ENCODE measurements at regions not wholly inside any gene's neighbourhood (a gene's known extent, or its start where the extent isn't known, plus 50 kb on each side); places are given as distances from the start of the nearest gene placed in this dataset.
"Not testable (repeated sequence)": the region's sequence is repeated elsewhere in the genome, so short reads cannot be mapped to it uniquely, and the experiment has no call there.

- no peak for DNase-seq
These were observed 660.8 kb downstream of the TBC1D22A start for GRCh38 chr22:47423266-47423665.

GRCh38 chr22:47422736-47423135 lies 660.3 kb downstream of the TBC1D22A start:
- no peak for DNase-seq

- DNase-seq, result no peak
These were observed 659.4 kb downstream of the TBC1D22A start for GRCh38 chr22:47421846-47422245.

- DNase-seq, result no peak
These were observed 657.8 kb downstream of the TBC1D22A start for GRCh38 chr22:47420211-47420610.

- DNase-seq, result no peak
These were observed 656.8 kb downstream of the TBC1D22A start for GRCh38 chr22:47419239-47419638.

GRCh38 chr22:47417699-47418098 lies 655.2 kb downstream of the TBC1D22A start:
- DNase-seq, result no peak

GRCh38 chr22:47411006-47411405 lies 648.6 kb downstream of the TBC1D22A start:
- DNase-seq, result no peak

GRCh38 chr22:47409539-47410275 lies 647.3 kb downstream of the TBC1D22A start:
- no peak for DNase-seq

GRCh38 chr22:47408409-47408808 lies 646.0 kb downstream of the TBC1D22A start:
- no peak for DNase-seq

GRCh38 chr22:47407461-47408025 lies 645.1 kb downstream of the TBC1D22A start:
- DNase-seq, result no peak

GRCh38 chr22:47406896-47407295 lies 644.4 kb downstream of the TBC1D22A start:
- no peak for DNase-seq

GRCh38 chr22:47406180-47406834 lies 643.9 kb downstream of the TBC1D22A start:
- no peak for DNase-seq

GRCh38 chr22:47405222-47405621 lies 642.8 kb downstream of the TBC1D22A start:
- DNase-seq, result not testable (repeated sequence)

- no peak for DNase-seq
These were observed 640.6 kb downstream of the TBC1D22A start for GRCh38 chr22:47402876-47403525.

- DNase-seq, result no peak
These were observed 639.7 kb downstream of the TBC1D22A start for GRCh38 chr22:47401976-47402770.

- no peak for DNase-seq
These were observed 639.1 kb downstream of the TBC1D22A start for GRCh38 chr22:47401592-47401898.

- no peak for DNase-seq
These were observed 638.5 kb downstream of the TBC1D22A start for GRCh38 chr22:47400701-47401591.

- DNase-seq, result not testable (repeated sequence)
These were observed 637.7 kb downstream of the TBC1D22A start for GRCh38 chr22:47400131-47400530.

- DNase-seq, result no peak
These were observed 636.7 kb downstream of the TBC1D22A start for GRCh38 chr22:47398921-47399790.

- no peak for DNase-seq
These were observed 636.0 kb downstream of the TBC1D22A start for GRCh38 chr22:47398491-47398890.

- DNase-seq, result no peak
These were observed 635.2 kb downstream of the TBC1D22A start for GRCh38 chr22:47397673-47398072.

All from CD4-positive, alpha-beta T cell treated with Interleukin-1 beta for 1 hour (primary cell).